Esophagus muscularis mucosa (tissue), 3 donors: ENCODE measurements at regions not wholly inside any gene's neighbourhood (a gene's known extent, or its start where the extent isn't known, plus 50 kb on each side); places are given as distances from the start of the nearest gene placed in this dataset.

Experiments used
- POLR2AphosphoS5 ChIP-seq, 2 donors: sonication (generic); formaldehyde crosslinking; IDR thresholded peaks; one replicate each; pipeline ENCODE4 v1.6.1; 2017; ENCODE audit warnings: antibody characterized with exemption in 2 of 2
- TF ChIP-seq, protein P1 (sequence below), 3 experiments: fragments of 200-600 bp in 2 of 3; fragments of 450-650 bp in 1 of 3; sonication (generic) in 2 of 3; IDR thresholded peaks; one replicate each; pipeline ENCODE4 v1.5.1; 2017 to 2019; ENCODE audit warnings: antibody characterized with exemption in 3 of 3, mild to moderate bottlenecking in 2 of 3, moderate library complexity in 1 of 3

DNA sequence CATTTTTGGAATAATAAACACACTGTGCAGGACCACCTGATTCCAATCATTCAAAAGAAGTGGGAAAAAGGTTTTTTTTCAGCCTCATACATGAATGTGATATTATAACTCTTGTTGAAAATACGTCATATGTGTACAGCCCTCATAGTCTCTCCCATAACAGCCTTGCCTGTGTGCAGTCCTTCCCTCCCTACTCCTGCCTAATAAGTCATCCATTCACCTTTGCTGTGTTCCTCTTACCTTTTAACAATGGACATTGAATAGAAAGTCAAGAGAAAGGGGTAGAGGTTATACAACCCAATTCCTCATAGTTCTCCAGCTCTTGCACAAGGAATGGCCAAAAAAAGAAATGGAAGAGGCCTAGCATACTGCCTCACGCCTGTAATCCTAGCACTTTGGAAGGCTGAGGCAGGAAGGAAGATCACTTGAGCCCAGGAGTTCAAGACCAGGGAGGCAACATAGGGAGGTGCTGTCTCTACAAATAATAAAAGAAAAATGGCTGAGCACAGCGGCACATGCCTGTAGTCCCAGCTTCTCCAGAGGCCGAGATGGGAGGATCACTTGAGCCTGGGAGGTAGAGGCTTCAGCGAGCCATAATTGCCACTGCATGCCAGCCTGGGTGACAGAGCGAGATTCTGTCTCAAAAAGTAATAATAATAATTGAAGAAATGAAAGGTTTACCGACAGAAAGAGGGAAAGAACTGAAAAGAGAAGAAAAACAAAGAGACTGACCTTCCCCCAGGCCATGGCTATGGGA lies 356.1 kb upstream of the KIF2A start:
- TF ChIP-seq POLR2AphosphoS5 (IDR thresholded peaks at IDR 0.05): no peak
- TF ChIP-seq, protein P1, sequence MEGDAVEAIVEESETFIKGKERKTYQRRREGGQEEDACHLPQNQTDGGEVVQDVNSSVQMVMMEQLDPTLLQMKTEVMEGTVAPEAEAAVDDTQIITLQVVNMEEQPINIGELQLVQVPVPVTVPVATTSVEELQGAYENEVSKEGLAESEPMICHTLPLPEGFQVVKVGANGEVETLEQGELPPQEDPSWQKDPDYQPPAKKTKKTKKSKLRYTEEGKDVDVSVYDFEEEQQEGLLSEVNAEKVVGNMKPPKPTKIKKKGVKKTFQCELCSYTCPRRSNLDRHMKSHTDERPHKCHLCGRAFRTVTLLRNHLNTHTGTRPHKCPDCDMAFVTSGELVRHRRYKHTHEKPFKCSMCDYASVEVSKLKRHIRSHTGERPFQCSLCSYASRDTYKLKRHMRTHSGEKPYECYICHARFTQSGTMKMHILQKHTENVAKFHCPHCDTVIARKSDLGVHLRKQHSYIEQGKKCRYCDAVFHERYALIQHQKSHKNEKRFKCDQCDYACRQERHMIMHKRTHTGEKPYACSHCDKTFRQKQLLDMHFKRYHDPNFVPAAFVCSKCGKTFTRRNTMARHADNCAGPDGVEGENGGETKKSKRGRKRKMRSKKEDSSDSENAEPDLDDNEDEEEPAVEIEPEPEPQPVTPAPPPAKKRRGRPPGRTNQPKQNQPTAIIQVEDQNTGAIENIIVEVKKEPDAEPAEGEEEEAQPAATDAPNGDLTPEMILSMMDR (IDR thresholded peaks at IDR 0.05): no peak
